ENCODE measurements at regions not wholly inside any gene's neighbourhood (a gene's known extent, or its start where the extent isn't known, plus 50 kb on each side); places are given as distances from the start of the nearest gene placed in this dataset.

- DNase-seq (ENCODE audit: low read depth, low spot score): no peak
Observed at GRCh38 chr11:109267293-109268095, 154.5 kb upstream of the C11orf87 start.

- DNase-seq (ENCODE audit: low read depth, low spot score): no peak
Observed at GRCh38 chr11:109275931-109276330, 146.1 kb upstream of the C11orf87 start.

- DNase-seq (ENCODE audit: low read depth, low spot score): no peak
Observed at GRCh38 chr11:109285465-109285864, 136.5 kb upstream of the C11orf87 start.

- DNase-seq (ENCODE audit: low read depth, low spot score): no peak
Observed at GRCh38 chr11:109291553-109291952, 130.4 kb upstream of the C11orf87 start.

- DNase-seq (ENCODE audit: low read depth, low spot score): no peak
Observed at GRCh38 chr11:109298865-109299264, 123.1 kb upstream of the C11orf87 start.

GRCh38 chr11:109300211-109300610 is 121.8 kb upstream of the C11orf87 start:
- DNase-seq (ENCODE audit: low read depth, low spot score): no peak

GRCh38 chr11:109302591-109303334 is 119.2 kb upstream of the C11orf87 start:
- DNase-seq (ENCODE audit: low read depth, low spot score): no peak

- no peak for DNase-seq (ENCODE audit: low read depth, low spot score)
Observed at GRCh38 chr11:109303342-109303741, 118.6 kb upstream of the C11orf87 start.

GRCh38 chr11:109304159-109304558 is 117.8 kb upstream of the C11orf87 start:
- no peak for DNase-seq (ENCODE audit: low read depth, low spot score)

- no peak for DNase-seq (ENCODE audit: low read depth, low spot score)
Observed at GRCh38 chr11:109305009-109305408, 117.0 kb upstream of the C11orf87 start.

- DNase-seq (ENCODE audit: low read depth, low spot score): no peak
Observed at GRCh38 chr11:109306322-109306721, 115.7 kb upstream of the C11orf87 start.

GRCh38 chr11:109307366-109307765 is 114.6 kb upstream of the C11orf87 start:
- DNase-seq (ENCODE audit: low read depth, low spot score): no peak

- no peak for DNase-seq (ENCODE audit: low read depth, low spot score)
Observed at GRCh38 chr11:109308551-109308950, 113.4 kb upstream of the C11orf87 start.

- DNase-seq (ENCODE audit: low read depth, low spot score): no peak
Observed at GRCh38 chr11:109309153-109309552, 112.8 kb upstream of the C11orf87 start.

GRCh38 chr11:109317726-109318125 is 104.3 kb upstream of the C11orf87 start:
- no peak for DNase-seq (ENCODE audit: low read depth, low spot score)

- no peak for DNase-seq (ENCODE audit: low read depth, low spot score)
Observed at GRCh38 chr11:109320595-109320994, 101.4 kb upstream of the C11orf87 start.

GRCh38 chr11:109326781-109327180 is 95.2 kb upstream of the C11orf87 start:
- no peak for DNase-seq (ENCODE audit: low read depth, low spot score)

- DNase-seq (ENCODE audit: low read depth, low spot score): no peak
Observed at GRCh38 chr11:109329716-109330115, 92.3 kb upstream of the C11orf87 start.

- DNase-seq (ENCODE audit: low read depth, low spot score): no peak
Observed at GRCh38 chr11:109338131-109338530, 83.9 kb upstream of the C11orf87 start.

GRCh38 chr11:109342261-109342660 is 79.7 kb upstream of the C11orf87 start:
- DNase-seq (ENCODE audit: low read depth, low spot score): no peak

GRCh38 chr11:109343242-109343641 is 78.7 kb upstream of the C11orf87 start:
- no peak for DNase-seq (ENCODE audit: low read depth, low spot score)

GRCh38 chr11:109347304-109347703 is 74.7 kb upstream of the C11orf87 start:
- no peak for DNase-seq (ENCODE audit: low read depth, low spot score)
